Activated CD8-positive, alpha-beta T cell treated with anti-CD3 and anti-CD28 coated beads, Interleukin-2, amount 10 ng/mL, durations not matched to agents 7 days and 5 days (primary cell): ENCODE measurements at regions not wholly inside any gene's neighbourhood (a gene's known extent, or its start where the extent isn't known, plus 50 kb on each side); places are given as distances from the start of the nearest gene placed in this dataset.

ENCODE experiments used
- ATAC-seq: fragments of 150-1000 bp; cut with Tn5 transposase; one replicate; pipeline ENCODE4 v1.10.0; 2021; ENCODE audit warnings: moderate library complexity
- CTCF ChIA-PET: fragments of 350-600 bp; sonication (Branson Sonifier 250); formaldehyde crosslinking; loops from one replicate; lab custom pipeline; 2021; ENCODE audit warnings: antibody characterized with exemption; lab: Charles Lee
- POLR2A ChIA-PET: fragments of 350-600 bp; sonication (Branson Sonifier 250); formaldehyde crosslinking; loops from one replicate; lab custom pipeline; 2021; ENCODE audit warnings: antibody characterized with exemption; lab: Charles Lee
- DNase-seq: peaks from one replicate; pipeline ENCODE4 v3.0.0-alpha.2; 2020
- H3K27ac Mint-ChIP-seq: one replicate; pipeline ENCODE4 v1.8.0; 2021; ENCODE audit warnings: mild to moderate bottlenecking, mixed read lengths
- H3K27me3 Mint-ChIP-seq: one replicate; pipeline ENCODE4 v1.8.0; 2021; ENCODE audit warnings: low read depth, mixed read lengths
- H3K36me3 Mint-ChIP-seq: one replicate; pipeline ENCODE4 v1.8.0; 2021; ENCODE audit warnings: low read depth, mixed read lengths
- H3K4me1 Mint-ChIP-seq: one replicate; pipeline ENCODE4 v1.8.0; 2021; ENCODE audit warnings: low read depth, mixed read lengths
- H3K4me3 Mint-ChIP-seq: one replicate; pipeline ENCODE4 v1.8.0; 2021; ENCODE audit warnings: mild to moderate bottlenecking, mixed read lengths
- H3K9me3 Mint-ChIP-seq: one replicate; pipeline ENCODE4 v1.8.0; 2022; ENCODE audit warnings: mixed read lengths; ENCODE audit not compliant: insufficient read depth

- H3K9me3 Mint-ChIP-seq: no peaks in the 10 kb centered on the region
- ATAC-seq (no peak), DNase-seq (no peak)
- no peaks in the 10 kb centered on the region for H3K36me3 Mint-ChIP-seq
- no peak overlapping the region for H3K27ac Mint-ChIP-seq
- ChIA-PET CTCF (no interaction called here), POLR2A (no interaction called here)
- H3K27me3 Mint-ChIP-seq: peaks cover 18% of the 10 kb centered on the region
- H3K4me1 Mint-ChIP-seq: no peaks in the 10 kb centered on the region
- H3K4me3 Mint-ChIP-seq: no peak overlapping the region
Measured at GRCh38 chr2:9156483-9156882, 50.1 kb upstream of the ASAP2 start.

GRCh38 chr2:9154061-9154460 lies 52.6 kb upstream of the ASAP2 start:
- Mint-ChIP-seq H3K4me3 (no peak overlapping the region), H3K4me1 (no peaks in the 10 kb centered on the region), H3K27me3 (peaks cover 18% of the 10 kb centered on the region), H3K9me3 (no peaks in the 10 kb centered on the region), H3K27ac (no peak overlapping the region), H3K36me3 (no peaks in the 10 kb centered on the region)
- DNase-seq: no peak
- CTCF ChIA-PET: no interaction called here
- POLR2A ChIA-PET: interaction anchor here (0.6 kb wide), 1 partner anchor 682 kb away, joined by 3 read pairs; no protein-coding TSS in a partner anchor
- ATAC-seq: no peak

- Mint-ChIP-seq H3K4me1 (no peaks in the 10 kb centered on the region), H3K36me3 (no peaks in the 10 kb centered on the region), H3K9me3 (no peaks in the 10 kb centered on the region), H3K27me3 (peaks cover 18% of the 10 kb centered on the region), H3K4me3 (no peak overlapping the region), H3K27ac (no peak overlapping the region)
- ATAC-seq (no peak), DNase-seq (no peak)
- ChIA-PET POLR2A (interaction anchor here (0.6 kb wide), 1 partner anchor 682 kb away, joined by 3 read pairs; no protein-coding TSS in a partner anchor), CTCF (no interaction called here)
Measured at GRCh38 chr2:9153643-9153980, 53.0 kb upstream of the ASAP2 start.

GRCh38 chr2:9152975-9153642 lies 53.5 kb upstream of the ASAP2 start:
- H3K27me3 Mint-ChIP-seq: peaks cover 18% of the 10 kb centered on the region
- H3K4me3 Mint-ChIP-seq: no peak overlapping the region
- no peak overlapping the region for H3K27ac Mint-ChIP-seq
- ATAC-seq: no peak
- ChIA-PET POLR2A (no interaction called here), CTCF (no interaction called here)
- H3K4me1 Mint-ChIP-seq: no peaks in the 10 kb centered on the region
- no peak for DNase-seq
- H3K9me3 Mint-ChIP-seq: no peaks in the 10 kb centered on the region
- H3K36me3 Mint-ChIP-seq: no peaks in the 10 kb centered on the region

GRCh38 chr2:9150906-9151305 lies 55.7 kb upstream of the ASAP2 start:
- ATAC-seq: no peak
- no peaks in the 10 kb centered on the region for H3K9me3 Mint-ChIP-seq
- H3K27me3 Mint-ChIP-seq: peaks cover 14% of the 10 kb centered on the region
- no peak overlapping the region for H3K27ac Mint-ChIP-seq
- DNase-seq: no peak
- POLR2A ChIA-PET: no interaction called here
- H3K36me3 Mint-ChIP-seq: no peaks in the 10 kb centered on the region
- H3K4me1 Mint-ChIP-seq: no peaks in the 10 kb centered on the region
- H3K4me3 Mint-ChIP-seq: no peak overlapping the region
- CTCF ChIA-PET: interaction anchor here (0.9 kb wide), 2 partner anchors 8 to 13 kb away, joined by 3 read pairs; no protein-coding TSS in a partner anchor

GRCh38 chr2:9150568-9150900 lies 56.1 kb upstream of the ASAP2 start:
- no peak for DNase-seq
- Mint-ChIP-seq H3K4me3 (no peak overlapping the region), H3K27ac (no peak overlapping the region), H3K27me3 (peaks cover 14% of the 10 kb centered on the region), H3K4me1 (no peaks in the 10 kb centered on the region), H3K9me3 (no peaks in the 10 kb centered on the region), H3K36me3 (no peaks in the 10 kb centered on the region)
- ATAC-seq: no peak
- POLR2A ChIA-PET: no interaction called here
- CTCF ChIA-PET: interaction anchor here (0.9 kb wide), 2 partner anchors 7 to 13 kb away, joined by 3 read pairs; no protein-coding TSS in a partner anchor

GRCh38 chr2:9149726-9150567 lies 56.7 kb upstream of the ASAP2 start:
- ChIA-PET POLR2A (no interaction called here), CTCF (interaction anchor here (0.9 kb wide), 1 partner anchor 12 kb away, joined by 3 read pairs; no protein-coding TSS in a partner anchor)
- H3K4me1 Mint-ChIP-seq: no peaks in the 10 kb centered on the region
- H3K27me3 Mint-ChIP-seq: peaks cover 14% of the 10 kb centered on the region
- H3K27ac Mint-ChIP-seq: no peak overlapping the region
- H3K4me3 Mint-ChIP-seq: no peak overlapping the region
- DNase-seq: no peak
- ATAC-seq: no peak
- H3K36me3 Mint-ChIP-seq: no peaks in the 10 kb centered on the region
- no peaks in the 10 kb centered on the region for H3K9me3 Mint-ChIP-seq

- ChIA-PET POLR2A (no interaction called here), CTCF (no interaction called here)
- Mint-ChIP-seq H3K36me3 (no peaks in the 10 kb centered on the region), H3K27ac (no peak overlapping the region), H3K4me1 (no peaks in the 10 kb centered on the region), H3K4me3 (no peak overlapping the region), H3K9me3 (no peaks in the 10 kb centered on the region), H3K27me3 (peaks cover 14% of the 10 kb centered on the region)
- ATAC-seq (no peak), DNase-seq (no peak)
Measured at GRCh38 chr2:9149388-9149660, 57.3 kb upstream of the ASAP2 start.

- Mint-ChIP-seq H3K9me3 (no peaks in the 10 kb centered on the region), H3K4me3 (no peak overlapping the region), H3K27ac (no peak overlapping the region), H3K27me3 (peaks cover 6% of the 10 kb centered on the region), H3K4me1 (no peaks in the 10 kb centered on the region), H3K36me3 (no peaks in the 10 kb centered on the region)
- CTCF ChIA-PET: no interaction called here
- ATAC-seq: no peak
- DNase-seq: no peak
- POLR2A ChIA-PET: no interaction called here
Measured at GRCh38 chr2:9146646-9147045, 60.0 kb upstream of the ASAP2 start.

GRCh38 chr2:9145752-9146430 lies 60.7 kb upstream of the ASAP2 start:
- DNase-seq (no peak), ATAC-seq (no peak)
- peaks cover 6% of the 10 kb centered on the region for H3K27me3 Mint-ChIP-seq
- H3K36me3 Mint-ChIP-seq: no peaks in the 10 kb centered on the region
- no peaks in the 10 kb centered on the region for H3K4me1 Mint-ChIP-seq
- H3K9me3 Mint-ChIP-seq: no peaks in the 10 kb centered on the region
- CTCF ChIA-PET: no interaction called here
- H3K4me3 Mint-ChIP-seq: no peak overlapping the region
- H3K27ac Mint-ChIP-seq: no peak overlapping the region
- POLR2A ChIA-PET: no interaction called here

- no peaks in the 10 kb centered on the region for H3K36me3 Mint-ChIP-seq
- no peaks in the 10 kb centered on the region for H3K9me3 Mint-ChIP-seq
- CTCF ChIA-PET: no interaction called here
- H3K4me1 Mint-ChIP-seq: no peaks in the 10 kb centered on the region
- ATAC-seq: no peak
- DNase-seq: no peak
- H3K4me3 Mint-ChIP-seq: no peak overlapping the region
- peaks cover 6% of the 10 kb centered on the region for H3K27me3 Mint-ChIP-seq
- no peak overlapping the region for H3K27ac Mint-ChIP-seq
- POLR2A ChIA-PET: no interaction called here
Measured at GRCh38 chr2:9145109-9145751, 61.4 kb upstream of the ASAP2 start.

GRCh38 chr2:9144617-9145016 lies 62.0 kb upstream of the ASAP2 start:
- no peak overlapping the region for H3K4me3 Mint-ChIP-seq
- H3K27ac Mint-ChIP-seq: no peak overlapping the region
- ChIA-PET POLR2A (no interaction called here), CTCF (interaction anchor here (1.7 kb wide), 1 partner anchor 60 kb away, joined by 5 read pairs; no protein-coding TSS in a partner anchor)
- no peaks in the 10 kb centered on the region for H3K9me3 Mint-ChIP-seq
- H3K27me3 Mint-ChIP-seq: peaks cover 6% of the 10 kb centered on the region
- DNase-seq (no peak), ATAC-seq (no peak)
- H3K4me1 Mint-ChIP-seq: no peaks in the 10 kb centered on the region
- H3K36me3 Mint-ChIP-seq: no peaks in the 10 kb centered on the region
